Esophagus muscularis mucosa (tissue), 4 donors: ENCODE measurements at regions not wholly inside any gene's neighbourhood (a gene's known extent, or its start where the extent isn't known, plus 50 kb on each side); places are given as distances from the start of the nearest gene placed in this dataset.

ENCODE experiments used
- CTCF ChIP-seq, 3 experiments: fragments of 200-600 bp in 2 of 3; fragments of 450-650 bp in 1 of 3; sonication (generic) in 2 of 3; IDR thresholded peaks; one replicate each; pipeline ENCODE4 v1.5.1; 2017 to 2019; ENCODE audit warnings: antibody characterized with exemption in 3 of 3, mild to moderate bottlenecking in 2 of 3, moderate library complexity in 1 of 3
- EP300 ChIP-seq: sonication (generic); formaldehyde crosslinking; IDR thresholded peaks from one replicate; pipeline ENCODE4 v1.6.1; 2017; ENCODE audit warnings: antibody characterized with exemption
- POLR2A ChIP-seq: fragments of 450-650 bp; IDR thresholded peaks from one replicate; pipeline ENCODE4 v1.6.1; 2017; ENCODE audit warnings: antibody characterized with exemption, moderate library complexity, mild to moderate bottlenecking, low read depth

- TF ChIP-seq EP300 (no peak), CTCF (IDR thresholded peaks at IDR 0.05) (no peak), POLR2A (no peak)
These were observed 130.4 kb upstream of the MEOX2 start for GRCh38 chr7:15816835-15817426.
